Lower leg skin (tissue), 4 donors: ENCODE measurements at regions not wholly inside any gene's neighbourhood (a gene's known extent, or its start where the extent isn't known, plus 50 kb on each side); places are given as distances from the start of the nearest gene placed in this dataset.
"Not testable (repeated sequence)": the region's sequence is repeated elsewhere in the genome, so short reads cannot be mapped to it uniquely, and the experiment has no call there.

Source experiments
- DNase-seq, 2 donors: peaks; one replicate each; pipeline ENCODE4 v3.0.0-alpha.2; 2019; ENCODE audit warnings: low spot score in 2 of 2
- H3K4me3 ChIP-seq: fragments of 200-600 bp; sonication (generic); 2 replicates; pipeline ENCODE4 v1.5.1; 2017; ENCODE audit warnings: mild to moderate bottlenecking, low read depth; ENCODE audit not compliant: poor library complexity, severe bottlenecking
- CTCF ChIP-seq, 3 donors: fragments of 450-650 bp; IDR thresholded peaks; one replicate each; pipeline ENCODE4 v1.5.1; 2016; ENCODE audit warnings: antibody characterized with exemption in 3 of 3, mild to moderate bottlenecking in 3 of 3, moderate library complexity in 2 of 3
- POLR2A ChIP-seq, 2 donors: fragments of 450-650 bp; IDR thresholded peaks; one replicate each; pipeline ENCODE4 v1.6.1; 2016 to 2017; ENCODE audit warnings: antibody characterized with exemption in 2 of 2, mild to moderate bottlenecking in 1 of 2, moderate library complexity in 1 of 2
- WGBS, 2 donors: methylation state at CpG; one replicate each; pipeline ENCODE4 v1.1.5; 2018; 5-methylcytosine and 5-hydroxymethylcytosine counted together
- intact Hi-C: fragments of 100-400 bp; cut with DNase I; formaldehyde crosslinking; loops from one replicate; pipeline ENCODE4 v1.15.0; 2023; ENCODE audit warnings: low total_unique reads

GRCh38 chr10:23779301-23779700, 340.4 kb downstream of the OTUD1 start:
- TF ChIP-seq POLR2A (IDR thresholded peaks at IDR 0.05) (no peak), CTCF (IDR thresholded peaks at IDR 0.05) (no peak)
- WGBS, 2 donors: 82 to 86% methylated on average over 4 of the region's 4 CpGs

GRCh38 chr10:23780331-23780730, 341.5 kb downstream of the OTUD1 start:
- TF ChIP-seq POLR2A (IDR thresholded peaks at IDR 0.05) (no peak), CTCF (IDR thresholded peaks at IDR 0.05) (no peak)
- H3K4me3 ChIP-seq: no peak overlapping the region
- intact Hi-C loops: no loop called here
- no peak for DNase-seq
- 50 to 78% methylated on average over 1 of the region's 1 CpG for WGBS, 2 donors

More at GRCh38 chr10:23779301-23779700, 340.4 kb downstream of the OTUD1 start:
- intact Hi-C loops: no loop called here
- H3K4me3 ChIP-seq: no peak overlapping the region
- DNase-seq: no peak

- no peak overlapping the region for H3K4me3 ChIP-seq
- WGBS, 2 donors: 94 to 98% methylated on average over 1 of the region's 1 CpG
- no peak for DNase-seq
- no peak for TF ChIP-seq CTCF (IDR thresholded peaks at IDR 0.05)
- no peak for TF ChIP-seq POLR2A (IDR thresholded peaks at IDR 0.05)
- intact Hi-C loops: no loop called here
Observed at GRCh38 chr10:23786594-23786993, 347.7 kb downstream of the OTUD1 start.

GRCh38 chr10:23793577-23793976, 354.7 kb downstream of the OTUD1 start:
- WGBS, 2 donors: 36 to 39% methylated on average over 4 of the region's 4 CpGs

GRCh38 chr10:23797452-23797851, 358.6 kb downstream of the OTUD1 start:
- DNase-seq, H3K4me3 ChIP-seq, intact Hi-C loops: not testable (repeated sequence)
- WGBS, 2 donors: 76 to 79% methylated on average over 4 of the region's 4 CpGs

More at GRCh38 chr10:23793577-23793976, 354.7 kb downstream of the OTUD1 start:
- intact Hi-C loops: no loop called here
- no peak overlapping the region for H3K4me3 ChIP-seq
- TF ChIP-seq POLR2A (IDR thresholded peaks at IDR 0.05): no peak
- no peak for TF ChIP-seq CTCF (IDR thresholded peaks at IDR 0.05)
- no peak for DNase-seq

- intact Hi-C loops: no loop called here
- no peak for TF ChIP-seq POLR2A (IDR thresholded peaks at IDR 0.05)
- no peak for TF ChIP-seq CTCF (IDR thresholded peaks at IDR 0.05)
- H3K4me3 ChIP-seq: no peak overlapping the region
- no peak for DNase-seq
- WGBS, 2 donors: 45 to 51% methylated on average over 2 of the region's 2 CpGs
Observed at GRCh38 chr10:23804125-23804524, 365.2 kb downstream of the OTUD1 start.
